ENCODE measurements at regions not wholly inside any gene's neighbourhood (a gene's known extent, or its start where the extent isn't known, plus 50 kb on each side); places are given as distances from the start of the nearest gene placed in this dataset.

DNA sequence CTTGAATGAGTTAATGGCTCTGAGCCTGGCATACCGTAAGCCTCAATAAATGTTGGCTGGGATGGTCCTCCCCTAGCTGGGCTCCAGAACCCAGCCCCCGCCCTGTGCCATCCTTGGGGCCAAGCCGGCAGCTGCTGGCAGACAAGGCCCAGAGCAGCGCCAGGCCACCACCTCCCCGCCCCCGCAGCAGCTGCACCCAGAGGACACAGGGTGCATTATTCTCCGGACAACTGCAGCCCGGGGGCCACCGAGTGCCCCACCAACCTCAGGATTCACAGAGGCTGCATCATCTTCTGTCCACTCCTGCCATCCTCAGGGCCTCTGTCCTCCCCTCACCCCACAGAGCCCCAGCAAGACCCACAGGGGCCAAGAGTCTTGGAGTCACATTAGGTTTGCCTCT lies 92.7 kb downstream of the NCOR2 start:
- peaks cover 55% of the 10 kb centered on the region for H3K36me3 Mint-ChIP-seq
- peaks cover 18% of the 10 kb centered on the region for H3K4me1 Mint-ChIP-seq (ENCODE audit: unreplicated experiment)
- H3K27me3 Mint-ChIP-seq: no peaks in the 10 kb centered on the region
- no peak for DNase-seq (ENCODE audit: extremely low spot score, unreplicated experiment)
- no peak overlapping the region for H3K4me3 Mint-ChIP-seq
- TF ChIP-seq, protein P1, sequence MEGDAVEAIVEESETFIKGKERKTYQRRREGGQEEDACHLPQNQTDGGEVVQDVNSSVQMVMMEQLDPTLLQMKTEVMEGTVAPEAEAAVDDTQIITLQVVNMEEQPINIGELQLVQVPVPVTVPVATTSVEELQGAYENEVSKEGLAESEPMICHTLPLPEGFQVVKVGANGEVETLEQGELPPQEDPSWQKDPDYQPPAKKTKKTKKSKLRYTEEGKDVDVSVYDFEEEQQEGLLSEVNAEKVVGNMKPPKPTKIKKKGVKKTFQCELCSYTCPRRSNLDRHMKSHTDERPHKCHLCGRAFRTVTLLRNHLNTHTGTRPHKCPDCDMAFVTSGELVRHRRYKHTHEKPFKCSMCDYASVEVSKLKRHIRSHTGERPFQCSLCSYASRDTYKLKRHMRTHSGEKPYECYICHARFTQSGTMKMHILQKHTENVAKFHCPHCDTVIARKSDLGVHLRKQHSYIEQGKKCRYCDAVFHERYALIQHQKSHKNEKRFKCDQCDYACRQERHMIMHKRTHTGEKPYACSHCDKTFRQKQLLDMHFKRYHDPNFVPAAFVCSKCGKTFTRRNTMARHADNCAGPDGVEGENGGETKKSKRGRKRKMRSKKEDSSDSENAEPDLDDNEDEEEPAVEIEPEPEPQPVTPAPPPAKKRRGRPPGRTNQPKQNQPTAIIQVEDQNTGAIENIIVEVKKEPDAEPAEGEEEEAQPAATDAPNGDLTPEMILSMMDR (conservative IDR thresholded peaks at IDR 0.05): no peak
- H3K27ac Mint-ChIP-seq: no peak overlapping the region
- H3K9me3 Mint-ChIP-seq: peaks cover 12% of the 10 kb centered on the region

DNA sequence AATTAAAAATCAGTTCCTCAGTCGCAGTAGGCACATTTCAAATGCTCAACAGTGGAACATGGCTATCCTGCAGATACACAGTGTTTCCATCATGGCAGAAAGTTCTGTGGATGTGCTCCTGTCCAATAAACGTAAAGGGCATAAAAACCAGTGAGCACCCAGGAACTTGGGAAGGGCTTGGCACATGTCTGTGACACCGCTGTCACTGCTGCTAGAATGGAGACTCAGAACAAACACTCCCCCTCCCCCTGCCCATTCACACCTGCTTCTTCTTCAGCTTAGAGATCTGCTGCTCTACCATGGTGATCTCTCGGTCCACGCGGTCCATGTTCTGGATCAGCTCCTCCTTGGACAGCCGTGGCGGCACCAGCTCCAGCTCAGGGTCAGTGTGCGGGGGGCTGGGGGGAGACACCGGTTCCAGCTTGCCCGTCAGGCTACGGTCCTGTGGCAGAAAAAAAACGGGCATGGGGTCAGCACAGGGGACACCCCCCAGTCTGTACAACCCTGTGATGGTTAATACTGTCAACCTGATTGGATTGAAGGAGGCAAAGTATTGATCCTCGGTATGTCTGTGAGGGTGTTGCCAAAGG lies 94.6 kb downstream of the NCOR2 start:
- no peak overlapping the region for H3K4me3 Mint-ChIP-seq
- peaks cover 9% of the 10 kb centered on the region for H3K4me1 Mint-ChIP-seq (ENCODE audit: unreplicated experiment)
- H3K36me3 Mint-ChIP-seq: peaks cover 63% of the 10 kb centered on the region

DNA sequence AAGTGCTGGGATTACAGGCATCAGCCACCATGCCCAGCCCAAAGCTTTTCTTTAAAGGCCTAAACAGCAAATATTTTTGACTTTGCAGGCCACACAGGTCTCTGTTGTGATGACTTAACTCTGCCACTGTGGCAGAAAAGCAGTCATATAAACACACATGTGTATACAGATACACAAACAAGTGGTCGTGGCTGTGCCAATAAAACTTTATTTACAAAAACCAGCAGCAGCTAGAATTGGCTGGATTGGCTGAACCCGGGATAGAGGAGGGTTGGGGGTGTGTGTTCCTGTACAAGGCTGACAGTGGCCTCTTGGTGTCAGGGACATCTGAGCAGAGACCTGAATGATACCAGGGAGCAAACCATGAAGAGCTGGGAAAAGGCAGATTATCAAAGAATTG lies 95.6 kb downstream of the NCOR2 start:
- TF ChIP-seq, protein P1 (conservative IDR thresholded peaks at IDR 0.05): no peak
- DNase-seq (ENCODE audit: extremely low spot score, unreplicated experiment): no peak
- no peaks in the 10 kb centered on the region for H3K27me3 Mint-ChIP-seq
- H3K4me1 Mint-ChIP-seq (ENCODE audit: unreplicated experiment): peaks cover 1% of the 10 kb centered on the region
- peaks cover 12% of the 10 kb centered on the region for H3K9me3 Mint-ChIP-seq
- no peak overlapping the region for H3K27ac Mint-ChIP-seq
- H3K4me3 Mint-ChIP-seq: no peak overlapping the region
- peaks cover 55% of the 10 kb centered on the region for H3K36me3 Mint-ChIP-seq

More for the DNA sequence above, 94.6 kb downstream of the NCOR2 start:
- peaks cover 12% of the 10 kb centered on the region for H3K9me3 Mint-ChIP-seq
- H3K27ac Mint-ChIP-seq: no peak overlapping the region
- no peak for DNase-seq (ENCODE audit: extremely low spot score, unreplicated experiment)
- TF ChIP-seq, protein P1 (conservative IDR thresholded peaks at IDR 0.05): no peak
- no peaks in the 10 kb centered on the region for H3K27me3 Mint-ChIP-seq

DNA sequence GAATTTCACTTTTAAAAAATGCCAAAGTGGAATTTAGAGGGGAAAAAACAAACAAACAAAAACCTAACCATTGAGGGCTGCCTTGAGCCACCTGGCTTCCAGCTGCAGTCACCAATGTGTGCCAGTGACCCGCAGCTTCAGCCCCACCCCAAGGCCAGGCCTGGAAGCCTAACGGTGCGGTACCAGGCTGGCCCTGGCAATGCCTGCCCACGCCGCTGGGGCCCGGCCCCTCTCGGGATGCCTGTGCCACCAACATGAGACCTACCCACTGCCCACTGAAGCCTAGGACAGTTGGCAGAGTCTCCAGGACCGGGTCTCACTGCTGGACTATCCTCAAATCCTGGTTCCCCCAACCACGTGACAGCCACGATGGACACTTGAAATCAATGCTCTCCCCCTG lies 96.6 kb downstream of the NCOR2 start:
- peaks cover 12% of the 10 kb centered on the region for H3K9me3 Mint-ChIP-seq
- H3K36me3 Mint-ChIP-seq: peaks cover 52% of the 10 kb centered on the region
- TF ChIP-seq, protein P1 (conservative IDR thresholded peaks at IDR 0.05): no peak
- H3K4me3 Mint-ChIP-seq: no peak overlapping the region
- no peak for DNase-seq (ENCODE audit: extremely low spot score, unreplicated experiment)
- no peaks in the 10 kb centered on the region for H3K4me1 Mint-ChIP-seq (ENCODE audit: unreplicated experiment)
- H3K27me3 Mint-ChIP-seq: no peaks in the 10 kb centered on the region
- H3K27ac Mint-ChIP-seq: no peak overlapping the region

DNA sequence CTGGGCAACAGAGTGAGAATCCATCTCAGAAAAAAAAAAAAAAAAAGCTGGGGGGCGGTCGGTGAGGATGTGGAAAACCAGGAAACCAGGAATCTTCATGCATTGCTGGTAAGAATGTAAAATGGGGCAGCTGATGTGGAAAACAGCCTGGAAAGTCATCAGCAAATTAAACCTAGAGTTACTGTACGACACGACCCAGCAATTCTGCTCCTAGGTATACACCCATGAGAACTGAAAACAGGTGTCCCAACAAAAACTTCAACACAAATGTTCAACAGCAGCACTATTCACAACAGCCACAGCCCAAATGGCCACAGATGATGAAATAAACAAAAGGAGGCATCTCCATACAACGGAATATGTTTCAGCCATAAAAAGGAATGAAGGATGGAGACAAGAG lies 97.3 kb downstream of the NCOR2 start:
- DNase-seq (ENCODE audit: extremely low spot score, unreplicated experiment): no peak
- Mint-ChIP-seq H3K36me3 (peaks cover 57% of the 10 kb centered on the region), H3K27me3 (no peaks in the 10 kb centered on the region), H3K27ac (no peak overlapping the region), H3K4me1 (ENCODE audit: unreplicated experiment) (no peaks in the 10 kb centered on the region), H3K9me3 (peaks cover 12% of the 10 kb centered on the region), H3K4me3 (no peak overlapping the region)
- TF ChIP-seq, protein P1 (conservative IDR thresholded peaks at IDR 0.05): no peak
